A549 (cell line): ENCODE measurements at regions not wholly inside any gene's neighbourhood (a gene's known extent, or its start where the extent isn't known, plus 50 kb on each side); places are given as distances from the start of the nearest gene placed in this dataset.
A peak's percentile ranks its signal among the peaks of the same experiment; 100 is the strongest.

Experiments used
- ATAC-seq, 2 experiments: fragments of 200-7000 bp in 1 of 2; fragments of >200 bp in 1 of 2; cut with Nextera tagmentation in 1 of 2; cut with Tn5 transposase in 1 of 2; 3 replicates each; pipeline versions ENCODE4 v1.8.0 to v1.9.1; 2018 to 2020; ENCODE audit warnings: mild to moderate bottlenecking in 1 of 2, moderate library complexity in 1 of 2
- CTCF ChIA-PET: fragments of 300-600 bp; sonication (Branson Sonifier 250); formaldehyde crosslinking; extraction: SDS; loops from one replicate; lab custom pipeline; 2021; ENCODE audit warnings: antibody characterized with exemption, inconsistent platforms; lab: Yijun Ruan, JAX
- POLR2A ChIA-PET: fragments of 350-600 bp; formaldehyde crosslinking; extraction: SDS; loops from one replicate; lab custom pipeline; 2021; ENCODE audit warnings: antibody characterized with exemption, inconsistent platforms; lab: Yijun Ruan, JAX
- DNase-seq, 2 experiments: peaks; one replicate each; pipeline versions ENCODE4 v3.0.0 to v3.0.0-alpha.2; 2011 to 2016; ENCODE audit warnings: low read depth in 1 of 2, low spot score in 1 of 2
- FAIRE-seq: peaks from 2 replicates; lab custom pipeline; 2011; peaks lifted over from hg19 to GRCh38; lab: Jason Lieb, UNC
- H3K27ac ChIP-seq, 2 experiments: fragments of >200 bp; sonication (Bioruptor Twin); formaldehyde crosslinking; 3 replicates each; pipeline ENCODE4 v1.5.1; 2016 to 2017
- H3K4me1 ChIP-seq: fragments of >200 bp; sonication (Bioruptor Twin); formaldehyde crosslinking; 3 replicates; pipeline ENCODE4 v1.6.1; 2016
- H3K4me2 ChIP-seq: fragments of >200 bp; sonication (Bioruptor Twin); formaldehyde crosslinking; 3 replicates; pipeline ENCODE4 v1.6.1; 2016
- H3K4me3 ChIP-seq: fragments of >200 bp; sonication (Bioruptor Twin); formaldehyde crosslinking; 3 replicates; pipeline ENCODE4 v1.5.1; 2016
- H3K9me3 ChIP-seq: fragments of >200 bp; sonication (Bioruptor Twin); formaldehyde crosslinking; 3 replicates; pipeline ENCODE4 v1.6.1; 2016
- CBX2 ChIP-seq: fragments of 200-600 bp; sonication (generic); IDR thresholded peaks from 2 replicates; pipeline ENCODE4 v1.6.1; 2016; ENCODE audit warnings: low read depth, mild to moderate bottlenecking, borderline replicate concordance
- CBX8 ChIP-seq: fragments of 200-600 bp; sonication (generic); IDR thresholded peaks from 2 replicates; pipeline ENCODE4 v1.6.1; 2016
- EHF ChIP-seq: fragments of 250-450 bp; sonication (Bioruptor Pico); IDR thresholded peaks from 2 replicates; pipeline ENCODE4 v1.5.0; 2020; ENCODE audit warnings: mild to moderate bottlenecking
- FOXS1 ChIP-seq: fragments of 250-450 bp; sonication (Bioruptor Pico); IDR thresholded peaks from 2 replicates; pipeline ENCODE4 v1.5.0; 2020; ENCODE audit warnings: mild to moderate bottlenecking, moderate library complexity
- HOXB13 ChIP-seq: fragments of 250-450 bp; sonication (Bioruptor Pico); IDR thresholded peaks from 2 replicates; pipeline ENCODE4 v1.5.0; 2020; ENCODE audit warnings: low read depth, mild to moderate bottlenecking, moderate library complexity
- KDM5A ChIP-seq: fragments of 200-600 bp; sonication (generic); IDR thresholded peaks from 2 replicates; pipeline ENCODE4 v1.6.1; 2016; ENCODE audit warnings: antibody characterized with exemption, mild to moderate bottlenecking
- MYC ChIP-seq: IDR thresholded peaks from 2 replicates; pipeline ENCODE4 v1.6.1; 2012; ENCODE audit warnings: mild to moderate bottlenecking, inconsistent platforms, low read length, improper control_type of control experiment, borderline replicate concordance
- POLR2A ChIP-seq: IDR thresholded peaks from 2 replicates; pipeline ENCODE4 v1.6.1; 2012; ENCODE audit warnings: mild to moderate bottlenecking, low read length
- RFX5 ChIP-seq: fragments of 450-650 bp; IDR thresholded peaks from 2 replicates; pipeline ENCODE4 v1.7.1; 2014; ENCODE audit warnings: antibody characterized with exemption, mild to moderate bottlenecking, moderate library complexity
- RNF2 ChIP-seq: fragments of 200-600 bp; sonication (generic); IDR thresholded peaks from 2 replicates; pipeline ENCODE4 v1.6.1; 2016; ENCODE audit warnings: low read depth, mild to moderate bottlenecking, antibody characterized with exemption, moderate library complexity, borderline replicate concordance
- SREBF2 ChIP-seq: fragments of 450-650 bp; IDR thresholded peaks from 2 replicates; pipeline ENCODE4 v1.6.1; 2014; ENCODE audit warnings: mild to moderate bottlenecking, moderate library complexity
- TFCP2L1 ChIP-seq: fragments of 250-450 bp; sonication (Bioruptor Pico); IDR thresholded peaks from 2 replicates; pipeline ENCODE4 v1.5.0; 2021; ENCODE audit warnings: mild to moderate bottlenecking
- TP53 ChIP-seq: fragments of 250-450 bp; sonication (Bioruptor Pico); IDR thresholded peaks from 2 replicates; pipeline ENCODE4 v1.5.0; 2021; ENCODE audit warnings: mild to moderate bottlenecking, moderate library complexity
- ZC3H11A ChIP-seq: fragments of 450-650 bp; IDR thresholded peaks from 2 replicates; pipeline ENCODE4 v1.6.1; 2014; ENCODE audit warnings: antibody characterized with exemption, mild to moderate bottlenecking
- ZFP36 ChIP-seq: fragments of 450-650 bp; IDR thresholded peaks from 2 replicates; pipeline ENCODE4 v1.6.1; 2014; ENCODE audit warnings: borderline replicate concordance; ENCODE audit not compliant: partially characterized antibody
- ZNF302 ChIP-seq: fragments of 250-450 bp; sonication (Bioruptor Pico); IDR thresholded peaks from 2 replicates; pipeline ENCODE4 v1.9.0; 2021; ENCODE audit warnings: inconsistent platforms, mild to moderate bottlenecking, moderate library complexity
- WGBS: methylation state at CpG from one replicate; pipeline ENCODE4 v1.1.6; 2017; ENCODE audit errors: missing lambda C conversion rate; 5-methylcytosine and 5-hydroxymethylcytosine counted together
- TF ChIP-seq, protein P1 (sequence below): fragments of 200-600 bp; sonication (generic); IDR thresholded peaks from 2 replicates; pipeline ENCODE4 v1.6.1; 2016; ENCODE audit warnings: antibody characterized with exemption, mild to moderate bottlenecking, moderate library complexity
- TF ChIP-seq, protein P2 (sequence below): fragments of 250-450 bp; sonication (Bioruptor Pico); IDR thresholded peaks from 2 replicates; pipeline ENCODE4 v1.5.0; 2021; ENCODE audit warnings: mild to moderate bottlenecking, moderate library complexity, borderline replicate concordance
- TF ChIP-seq, protein P3 (sequence below): fragments of 150-350 bp; IDR thresholded peaks from 2 replicates; pipeline ENCODE4 v1.6.1; 2014; ENCODE audit warnings: low read depth, mild to moderate bottlenecking, low read length
- TF ChIP-seq, protein P4 (sequence below): fragments of 250-450 bp; sonication (Bioruptor Pico); IDR thresholded peaks from 2 replicates; pipeline ENCODE4 v1.5.0; 2020; ENCODE audit warnings: low read depth, mild to moderate bottlenecking, moderate library complexity
- TF ChIP-seq, protein P5 (sequence below): fragments of 450-650 bp; IDR thresholded peaks from 2 replicates; pipeline ENCODE4 v1.6.1; 2014; ENCODE audit warnings: antibody characterized with exemption

DNA sequence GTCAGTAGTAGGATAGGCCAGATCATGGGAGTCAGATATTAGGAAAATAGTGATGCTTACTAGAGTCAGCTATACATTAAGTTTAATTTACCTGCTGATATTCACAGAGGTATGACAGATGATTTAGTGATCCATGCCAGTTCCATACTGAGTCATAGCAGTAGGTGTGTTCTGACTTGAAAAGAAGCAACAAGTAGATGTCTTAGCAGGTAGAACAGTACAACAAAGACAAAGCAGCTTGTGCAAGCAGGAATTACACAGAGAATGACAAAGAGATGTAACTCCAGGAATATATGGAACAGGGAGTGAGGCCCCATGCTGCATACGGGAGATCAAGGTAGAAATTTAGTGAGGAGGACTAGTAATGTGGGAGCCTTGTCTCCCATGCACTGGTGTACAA lies 556.9 kb downstream of the SLC16A7 start:
- Histone ChIP-seq H3K9me3 (no peaks in the 10 kb centered on the region), H3K4me2 (no peak overlapping the region), H3K27ac (no peak overlapping the region), H3K4me1 (0 out of 3 replicates have a peak, but pooled peaks cover 6% of the 10 kb centered on the region), H3K4me3 (no peak overlapping the region)
- FAIRE-seq (peak; percentile 39), DNase-seq (no peak), ATAC-seq (no peak)
- CTCF ChIA-PET, result no interaction called here
- POLR2A ChIA-PET, result no interaction called here
- WGBS, result 68% methylated on average over 1 of the region's 1 CpG
- TF ChIP-seq TFCP2L1 (CRISPR knock-in tag) (no peak), RFX5 (no peak), EHF (CRISPR knock-in tag) (no peak), POLR2A (no peak), SREBF2 (no peak), ZNF302 (no peak), HOXB13 (no peak), MYC (no peak), ZC3H11A (no peak), CBX8 (no peak), FOXS1 (CRISPR knock-in tag) (no peak), KDM5A (no peak), ZFP36 (no peak)
- TF ChIP-seq, protein P1, sequence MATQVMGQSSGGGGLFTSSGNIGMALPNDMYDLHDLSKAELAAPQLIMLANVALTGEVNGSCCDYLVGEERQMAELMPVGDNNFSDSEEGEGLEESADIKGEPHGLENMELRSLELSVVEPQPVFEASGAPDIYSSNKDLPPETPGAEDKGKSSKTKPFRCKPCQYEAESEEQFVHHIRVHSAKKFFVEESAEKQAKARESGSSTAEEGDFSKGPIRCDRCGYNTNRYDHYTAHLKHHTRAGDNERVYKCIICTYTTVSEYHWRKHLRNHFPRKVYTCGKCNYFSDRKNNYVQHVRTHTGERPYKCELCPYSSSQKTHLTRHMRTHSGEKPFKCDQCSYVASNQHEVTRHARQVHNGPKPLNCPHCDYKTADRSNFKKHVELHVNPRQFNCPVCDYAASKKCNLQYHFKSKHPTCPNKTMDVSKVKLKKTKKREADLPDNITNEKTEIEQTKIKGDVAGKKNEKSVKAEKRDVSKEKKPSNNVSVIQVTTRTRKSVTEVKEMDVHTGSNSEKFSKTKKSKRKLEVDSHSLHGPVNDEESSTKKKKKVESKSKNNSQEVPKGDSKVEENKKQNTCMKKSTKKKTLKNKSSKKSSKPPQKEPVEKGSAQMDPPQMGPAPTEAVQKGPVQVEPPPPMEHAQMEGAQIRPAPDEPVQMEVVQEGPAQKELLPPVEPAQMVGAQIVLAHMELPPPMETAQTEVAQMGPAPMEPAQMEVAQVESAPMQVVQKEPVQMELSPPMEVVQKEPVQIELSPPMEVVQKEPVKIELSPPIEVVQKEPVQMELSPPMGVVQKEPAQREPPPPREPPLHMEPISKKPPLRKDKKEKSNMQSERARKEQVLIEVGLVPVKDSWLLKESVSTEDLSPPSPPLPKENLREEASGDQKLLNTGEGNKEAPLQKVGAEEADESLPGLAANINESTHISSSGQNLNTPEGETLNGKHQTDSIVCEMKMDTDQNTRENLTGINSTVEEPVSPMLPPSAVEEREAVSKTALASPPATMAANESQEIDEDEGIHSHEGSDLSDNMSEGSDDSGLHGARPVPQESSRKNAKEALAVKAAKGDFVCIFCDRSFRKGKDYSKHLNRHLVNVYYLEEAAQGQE, result no peak
- TF ChIP-seq, protein P2, sequence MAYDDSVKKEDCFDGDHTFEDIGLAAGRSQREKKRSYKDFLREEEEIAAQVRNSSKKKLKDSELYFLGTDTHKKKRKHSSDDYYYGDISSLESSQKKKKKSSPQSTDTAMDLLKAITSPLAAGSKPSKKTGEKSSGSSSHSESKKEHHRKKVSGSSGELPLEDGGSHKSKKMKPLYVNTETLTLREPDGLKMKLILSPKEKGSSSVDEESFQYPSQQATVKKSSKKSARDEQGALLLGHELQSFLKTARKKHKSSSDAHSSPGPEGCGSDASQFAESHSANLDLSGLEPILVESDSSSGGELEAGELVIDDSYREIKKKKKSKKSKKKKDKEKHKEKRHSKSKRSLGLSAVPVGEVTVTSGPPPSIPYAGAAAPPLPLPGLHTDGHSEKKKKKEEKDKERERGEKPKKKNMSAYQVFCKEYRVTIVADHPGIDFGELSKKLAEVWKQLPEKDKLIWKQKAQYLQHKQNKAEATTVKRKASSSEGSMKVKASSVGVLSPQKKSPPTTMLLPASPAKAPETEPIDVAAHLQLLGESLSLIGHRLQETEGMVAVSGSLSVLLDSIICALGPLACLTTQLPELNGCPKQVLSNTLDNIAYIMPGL (CRISPR knock-in tag), result no peak
- TF ChIP-seq, protein P3, sequence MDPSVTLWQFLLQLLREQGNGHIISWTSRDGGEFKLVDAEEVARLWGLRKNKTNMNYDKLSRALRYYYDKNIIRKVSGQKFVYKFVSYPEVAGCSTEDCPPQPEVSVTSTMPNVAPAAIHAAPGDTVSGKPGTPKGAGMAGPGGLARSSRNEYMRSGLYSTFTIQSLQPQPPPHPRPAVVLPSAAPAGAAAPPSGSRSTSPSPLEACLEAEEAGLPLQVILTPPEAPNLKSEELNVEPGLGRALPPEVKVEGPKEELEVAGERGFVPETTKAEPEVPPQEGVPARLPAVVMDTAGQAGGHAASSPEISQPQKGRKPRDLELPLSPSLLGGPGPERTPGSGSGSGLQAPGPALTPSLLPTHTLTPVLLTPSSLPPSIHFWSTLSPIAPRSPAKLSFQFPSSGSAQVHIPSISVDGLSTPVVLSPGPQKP, result no peak
- TF ChIP-seq, protein P4, sequence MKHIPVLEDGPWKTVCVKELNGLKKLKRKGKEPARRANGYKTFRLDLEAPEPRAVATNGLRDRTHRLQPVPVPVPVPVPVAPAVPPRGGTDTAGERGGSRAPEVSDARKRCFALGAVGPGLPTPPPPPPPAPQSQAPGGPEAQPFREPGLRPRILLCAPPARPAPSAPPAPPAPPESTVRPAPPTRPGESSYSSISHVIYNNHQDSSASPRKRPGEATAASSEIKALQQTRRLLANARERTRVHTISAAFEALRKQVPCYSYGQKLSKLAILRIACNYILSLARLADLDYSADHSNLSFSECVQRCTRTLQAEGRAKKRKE, result no peak
- TF ChIP-seq, all 56 proteins: peak for 0

DNA sequence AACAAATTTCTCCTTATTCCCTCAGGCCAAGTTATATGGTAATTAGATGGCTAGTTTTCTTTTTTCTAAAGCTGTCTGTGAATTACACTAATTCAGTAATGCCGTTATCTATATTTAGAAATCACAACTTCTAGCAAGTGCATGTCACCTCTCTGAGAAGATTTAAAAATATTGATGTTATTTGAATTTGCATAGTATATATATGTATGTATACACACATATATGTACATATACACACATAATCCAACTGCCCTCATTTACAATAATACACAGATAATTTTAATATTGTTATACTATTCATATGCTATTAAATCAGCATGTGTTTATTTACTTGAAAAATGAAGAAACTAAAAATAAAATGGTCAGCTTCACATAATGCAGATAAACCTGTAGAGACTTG lies 563.9 kb downstream of the SLC16A7 start:
- DNase-seq, result no peak
- Histone ChIP-seq H3K4me2 (no peak overlapping the region), H3K27ac (no peak overlapping the region), H3K4me3 (no peak overlapping the region), H3K9me3 (no peaks in the 10 kb centered on the region), H3K4me1 (no peaks in the 10 kb centered on the region)
- peak; percentile 65 for FAIRE-seq
- ChIA-PET CTCF (no interaction called here), POLR2A (no interaction called here)
- ATAC-seq, result no peak
- TF ChIP-seq RNF2, result no peak
- TF ChIP-seq MYC, result no peak
- no peak for TF ChIP-seq CBX2
- TF ChIP-seq, protein P5, sequence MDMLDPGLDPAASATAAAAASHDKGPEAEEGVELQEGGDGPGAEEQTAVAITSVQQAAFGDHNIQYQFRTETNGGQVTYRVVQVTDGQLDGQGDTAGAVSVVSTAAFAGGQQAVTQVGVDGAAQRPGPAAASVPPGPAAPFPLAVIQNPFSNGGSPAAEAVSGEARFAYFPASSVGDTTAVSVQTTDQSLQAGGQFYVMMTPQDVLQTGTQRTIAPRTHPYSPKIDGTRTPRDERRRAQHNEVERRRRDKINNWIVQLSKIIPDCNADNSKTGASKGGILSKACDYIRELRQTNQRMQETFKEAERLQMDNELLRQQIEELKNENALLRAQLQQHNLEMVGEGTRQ, result no peak
- no peak for TF ChIP-seq TP53 (CRISPR knock-in tag)
- 84% methylated on average over 1 of the region's 1 CpG for WGBS
